ENCODE measurements at regions not wholly inside any gene's neighbourhood (a gene's known extent, or its start where the extent isn't known, plus 50 kb on each side); places are given as distances from the start of the nearest gene placed in this dataset.

DNA sequence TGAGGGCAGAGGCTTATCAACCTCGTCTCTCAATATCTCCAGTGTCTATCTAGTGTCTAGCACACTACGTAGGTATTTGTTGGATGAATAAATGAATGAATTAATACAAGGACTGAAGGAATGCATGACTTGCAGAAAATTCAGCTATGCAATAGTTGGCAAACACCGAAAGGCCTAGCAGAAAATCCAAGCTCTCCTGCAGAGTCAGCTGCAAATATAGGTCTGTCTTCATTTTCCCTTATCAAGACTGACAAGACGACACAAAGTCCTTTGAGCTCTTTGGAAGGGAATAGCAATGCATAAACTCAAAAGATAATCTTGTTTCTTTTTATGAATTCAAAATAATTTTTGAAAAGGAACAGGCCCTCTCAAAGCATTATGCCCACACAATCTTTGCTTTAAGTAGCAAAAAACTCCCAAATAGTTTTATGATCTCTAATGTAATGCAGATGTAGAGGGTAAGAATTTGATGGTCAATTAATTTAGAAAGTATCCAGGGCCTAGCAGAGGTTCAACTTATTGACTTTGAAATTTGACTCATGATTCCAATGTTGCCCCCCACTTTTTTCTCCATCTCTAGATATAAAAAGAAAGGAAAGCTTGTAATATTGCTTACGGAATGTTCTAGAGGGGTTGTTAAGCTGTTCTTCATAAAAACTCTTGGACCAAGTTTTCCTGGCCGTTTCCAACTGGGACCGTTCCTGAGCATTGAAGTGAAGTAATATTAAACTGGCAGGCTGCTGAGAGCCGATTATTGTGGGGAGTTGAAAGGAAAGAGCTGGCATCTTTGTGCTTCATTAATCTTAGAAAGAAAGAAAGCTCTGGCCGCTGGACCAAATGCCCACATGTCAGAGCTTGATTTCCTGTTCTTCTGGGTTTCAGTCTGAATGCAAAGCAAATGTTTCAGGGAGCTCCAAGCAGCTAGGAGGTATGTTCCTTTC, 227.3 kb downstream of the HS3ST3A1 start:
- Histone ChIP-seq H3K9me3 (ENCODE audit: low read length) (no peaks in the 10 kb centered on the region), H3K27ac (ENCODE audit: low read length) (no peak overlapping the region), H3K4me2 (ENCODE audit: low read length) (no peak overlapping the region), H2AFZ (ENCODE audit: low read length) (no peak overlapping the region), H3F3A (ENCODE audit: low read length, unreplicated experiment) (no peaks in the 10 kb centered on the region), H3K4me1 (ENCODE audit: insufficient read depth, low read length) (no peaks in the 10 kb centered on the region), H4K20me1 (ENCODE audit: low read length) (no peaks in the 10 kb centered on the region), H3K9me2 (replicated peaks; ENCODE audit: low read length) (no peaks in the 10 kb centered on the region), H3K27me3 (ENCODE audit: low read length) (peaks cover 4% of the 10 kb centered on the region; the same call in 1 of the 2 replicates), H3K4me3 (ENCODE audit: low read length) (no peak overlapping the region), H3K79me2 (ENCODE audit: low read length) (no peaks in the 10 kb centered on the region), H3K36me3 (ENCODE audit: low read depth, low read length) (no peaks in the 10 kb centered on the region), H3K9ac (ENCODE audit: low read length) (no peak overlapping the region)
- BruUV-seq (replicated peaks) = no TSS peak
- ChIA-PET POLR2A (ENCODE audit: unreplicated experiment) (no interaction called here), CTCF (no interaction called here)
- DNase-seq = no peak
- ATAC-seq = no peak
- TF ChIP-seq EZH2 (IDR thresholded peaks at IDR 0.05; ENCODE audit: low read length, unreplicated experiment) (no peak), EZH2phosphoT487 (IDR thresholded peaks at IDR 0.05; ENCODE audit: borderline replicate concordance, low read length) (no peak)
- TF ChIP-seq, protein P1, sequence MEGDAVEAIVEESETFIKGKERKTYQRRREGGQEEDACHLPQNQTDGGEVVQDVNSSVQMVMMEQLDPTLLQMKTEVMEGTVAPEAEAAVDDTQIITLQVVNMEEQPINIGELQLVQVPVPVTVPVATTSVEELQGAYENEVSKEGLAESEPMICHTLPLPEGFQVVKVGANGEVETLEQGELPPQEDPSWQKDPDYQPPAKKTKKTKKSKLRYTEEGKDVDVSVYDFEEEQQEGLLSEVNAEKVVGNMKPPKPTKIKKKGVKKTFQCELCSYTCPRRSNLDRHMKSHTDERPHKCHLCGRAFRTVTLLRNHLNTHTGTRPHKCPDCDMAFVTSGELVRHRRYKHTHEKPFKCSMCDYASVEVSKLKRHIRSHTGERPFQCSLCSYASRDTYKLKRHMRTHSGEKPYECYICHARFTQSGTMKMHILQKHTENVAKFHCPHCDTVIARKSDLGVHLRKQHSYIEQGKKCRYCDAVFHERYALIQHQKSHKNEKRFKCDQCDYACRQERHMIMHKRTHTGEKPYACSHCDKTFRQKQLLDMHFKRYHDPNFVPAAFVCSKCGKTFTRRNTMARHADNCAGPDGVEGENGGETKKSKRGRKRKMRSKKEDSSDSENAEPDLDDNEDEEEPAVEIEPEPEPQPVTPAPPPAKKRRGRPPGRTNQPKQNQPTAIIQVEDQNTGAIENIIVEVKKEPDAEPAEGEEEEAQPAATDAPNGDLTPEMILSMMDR (conservative IDR thresholded peaks at IDR 0.05; ENCODE audit: low read depth, low read length) = no peak
- intact Hi-C loops (cut with micrococcal nuclease) = no loop called here

DNA sequence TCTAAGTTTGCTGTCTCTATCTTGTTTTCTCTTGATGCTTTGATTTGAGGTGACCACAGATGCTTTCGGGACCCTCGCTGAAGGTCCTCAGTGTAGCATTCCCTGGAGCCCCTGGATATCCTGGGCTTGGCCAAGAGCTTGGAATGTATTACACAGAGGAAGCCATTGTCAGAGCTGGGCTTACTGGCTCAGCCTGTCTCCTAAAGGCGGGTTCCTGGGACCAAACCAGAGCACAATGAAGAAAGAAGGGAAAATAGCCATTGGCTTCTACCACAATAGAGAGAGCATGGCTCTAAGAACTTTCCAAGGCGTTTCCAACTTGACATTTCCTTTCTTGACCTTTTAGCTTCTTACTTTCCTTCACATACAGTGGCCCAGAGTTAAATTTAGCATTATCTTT, 229.3 kb downstream of the HS3ST3A1 start:
- no peak overlapping the region for H2AFZ ChIP-seq (ENCODE audit: low read length)
- no peaks in the 10 kb centered on the region for H3K79me2 ChIP-seq (ENCODE audit: low read length)
- no peaks in the 10 kb centered on the region for H3K36me3 ChIP-seq (ENCODE audit: low read depth, low read length)
- BruUV-seq (replicated peaks) = no TSS peak
- H3K27ac ChIP-seq (ENCODE audit: low read length) = no peak overlapping the region
- ChIA-PET CTCF (no interaction called here), POLR2A (ENCODE audit: unreplicated experiment) (no interaction called here)
- H4K20me1 ChIP-seq (ENCODE audit: low read length) = no peaks in the 10 kb centered on the region
- intact Hi-C loops (cut with micrococcal nuclease) = no loop called here
- no peak overlapping the region for H3K4me3 ChIP-seq (ENCODE audit: low read length)
- no peak for DNase-seq
- H3K27me3 ChIP-seq (ENCODE audit: low read length) = no peaks in the 10 kb centered on the region
- no peaks in the 10 kb centered on the region for H3K9me3 ChIP-seq (ENCODE audit: low read length)
- no peaks in the 10 kb centered on the region for H3F3A ChIP-seq (ENCODE audit: low read length, unreplicated experiment)
- TF ChIP-seq EZH2phosphoT487 (IDR thresholded peaks at IDR 0.05; ENCODE audit: borderline replicate concordance, low read length) (no peak), EZH2 (IDR thresholded peaks at IDR 0.05; ENCODE audit: low read length, unreplicated experiment) (no peak)
- TF ChIP-seq, protein P1 (conservative IDR thresholded peaks at IDR 0.05; ENCODE audit: low read depth, low read length) = no peak
- no peaks in the 10 kb centered on the region for H3K4me1 ChIP-seq (ENCODE audit: insufficient read depth, low read length)
- H3K9me2 ChIP-seq (replicated peaks; ENCODE audit: low read length) = no peaks in the 10 kb centered on the region
- ATAC-seq = no peak
- H3K4me2 ChIP-seq (ENCODE audit: low read length) = no peak overlapping the region
- H3K9ac ChIP-seq (ENCODE audit: low read length) = no peak overlapping the region

DNA sequence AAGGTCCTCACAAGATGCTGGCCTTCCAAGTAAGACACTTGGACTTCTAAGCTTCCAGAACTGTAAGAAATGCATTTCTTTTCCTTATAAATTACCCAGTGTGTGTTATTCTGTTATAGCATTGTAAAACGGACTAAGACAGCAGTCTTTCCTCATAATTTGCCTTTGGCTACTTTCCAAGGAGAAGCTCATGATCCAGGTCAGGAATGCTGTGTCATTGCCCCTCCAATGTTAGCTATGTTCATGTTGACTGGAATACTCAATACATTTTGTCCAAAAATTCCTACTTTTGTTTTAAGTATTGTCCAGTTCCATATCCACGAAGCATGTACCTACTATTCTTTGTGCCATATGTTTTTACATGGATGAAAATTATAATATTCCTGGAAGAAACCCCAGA, 234.6 kb downstream of the HS3ST3A1 start:
- H2AFZ ChIP-seq (ENCODE audit: low read length) = no peak overlapping the region
- DNase-seq (no peak), ATAC-seq (no peak)
- H3K79me2 ChIP-seq (ENCODE audit: low read length) = no peaks in the 10 kb centered on the region
- ChIA-PET POLR2A (ENCODE audit: unreplicated experiment) (no interaction called here), CTCF (no interaction called here)
- intact Hi-C loops (cut with micrococcal nuclease) = no loop called here
- no peaks in the 10 kb centered on the region for H4K20me1 ChIP-seq (ENCODE audit: low read length)
- no peaks in the 10 kb centered on the region for H3K9me3 ChIP-seq (ENCODE audit: low read length)
- no peak overlapping the region for H3K27ac ChIP-seq (ENCODE audit: low read length)
- TF ChIP-seq EZH2phosphoT487 (IDR thresholded peaks at IDR 0.05; ENCODE audit: borderline replicate concordance, low read length) (no peak), EZH2 (IDR thresholded peaks at IDR 0.05; ENCODE audit: low read length, unreplicated experiment) (no peak)
- TF ChIP-seq, protein P1 (conservative IDR thresholded peaks at IDR 0.05; ENCODE audit: low read depth, low read length) = no peak
- no peak overlapping the region for H3K4me2 ChIP-seq (ENCODE audit: low read length)
- H3K36me3 ChIP-seq (ENCODE audit: low read depth, low read length) = no peaks in the 10 kb centered on the region
- no peak overlapping the region for H3K9ac ChIP-seq (ENCODE audit: low read length)
- no peaks in the 10 kb centered on the region for H3K27me3 ChIP-seq (ENCODE audit: low read length)
- no peaks in the 10 kb centered on the region for H3K4me1 ChIP-seq (ENCODE audit: insufficient read depth, low read length)
- no peaks in the 10 kb centered on the region for H3F3A ChIP-seq (ENCODE audit: low read length, unreplicated experiment)
- H3K4me3 ChIP-seq (ENCODE audit: low read length) = no peak overlapping the region
- no peaks in the 10 kb centered on the region for H3K9me2 ChIP-seq (replicated peaks; ENCODE audit: low read length)
- no TSS peak for BruUV-seq (replicated peaks)
